ENCODE measurements at regions not wholly inside any gene's neighbourhood (a gene's known extent, or its start where the extent isn't known, plus 50 kb on each side); places are given as distances from the start of the nearest gene placed in this dataset.
"Not testable (repeated sequence)": the region's sequence is repeated elsewhere in the genome, so short reads cannot be mapped to it uniquely, and the experiment has no call there.

- no peak for DNase-seq
Measured at GRCh38 chrX:130552444-130553073, 150.8 kb downstream of the RBMX2 start.

- no peak for DNase-seq
Measured at GRCh38 chrX:130555341-130555740, 153.6 kb downstream of the RBMX2 start.

- DNase-seq, result no peak
Measured at GRCh38 chrX:130555757-130556156, 154.0 kb downstream of the RBMX2 start.

GRCh38 chrX:130556951-130557350 lies 155.2 kb downstream of the RBMX2 start:
- DNase-seq, result no peak

GRCh38 chrX:130560544-130560943 lies 158.8 kb downstream of the RBMX2 start:
- no peak for DNase-seq

- no peak for DNase-seq
Measured at GRCh38 chrX:130561930-130562329, 160.1 kb downstream of the RBMX2 start.

- DNase-seq, result no peak
Measured at GRCh38 chrX:130563476-130563875, 161.7 kb downstream of the RBMX2 start.

GRCh38 chrX:130566028-130566683 lies 164.4 kb downstream of the RBMX2 start:
- DNase-seq, result peak in 1 of 2 experiments; percentile 14

GRCh38 chrX:130573030-130573429 lies 171.2 kb downstream of the RBMX2 start:
- not testable (repeated sequence) for DNase-seq

All from NCI-H187 (cell line).